Testis (tissue), 2 donors: ENCODE measurements at regions not wholly inside any gene's neighbourhood (a gene's known extent, or its start where the extent isn't known, plus 50 kb on each side); places are given as distances from the start of the nearest gene placed in this dataset.

Experiments
- DNase-seq: peaks from one replicate; pipeline ENCODE4 v3.0.0-alpha.2; 2019
- H3K27ac ChIP-seq, 2 donors: fragments of 200-600 bp; sonication (generic); one replicate each; pipeline ENCODE4 v1.5.1; 2019
- H3K27me3 ChIP-seq: fragments of 200-600 bp; sonication (generic); one replicate; pipeline ENCODE4 v1.5.1; 2019
- H3K36me3 ChIP-seq: fragments of 200-600 bp; sonication (generic); one replicate; pipeline ENCODE4 v1.5.1; 2017; ENCODE audit warnings: low read depth; ENCODE audit errors: missing control alignments
- H3K4me1 ChIP-seq: fragments of 200-600 bp; sonication (generic); one replicate; pipeline ENCODE4 v1.5.1; 2019
- H3K4me3 ChIP-seq, 2 donors: fragments of 200-600 bp; sonication (generic); one replicate each; pipeline ENCODE4 v1.5.1; 2017 to 2019
- H3K9me3 ChIP-seq: fragments of 200-600 bp; sonication (generic); one replicate; pipeline ENCODE4 v1.5.1; 2017
- CTCF ChIP-seq, 3 experiments: fragments of 450-650 bp in 2 of 3; fragments of 200-600 bp in 1 of 3; sonication (generic) in 1 of 3; IDR thresholded peaks; one replicate each; pipeline ENCODE4 v1.5.1; 2016 to 2019; ENCODE audit warnings: antibody characterized with exemption in 3 of 3, mild to moderate bottlenecking in 2 of 3, moderate library complexity in 1 of 3
- POLR2A ChIP-seq: fragments of 450-650 bp; IDR thresholded peaks from one replicate; pipeline ENCODE4 v1.6.1; 2017; ENCODE audit warnings: antibody characterized with exemption, mild to moderate bottlenecking, moderate library complexity
- WGBS, 2 donors: methylation state at CpG; one replicate each; pipeline ENCODE4 v1.1.5; 2018; 5-methylcytosine and 5-hydroxymethylcytosine counted together
- intact Hi-C: fragments of 100-400 bp; cut with DNase I; formaldehyde crosslinking; loops from one replicate; pipeline ENCODE4 v1.15.1; 2023; ENCODE audit warnings: low total_unique reads

GRCh38 chr11:90809581-90809980 lies 586.7 kb upstream of the CHORDC1 start:
- no peaks in the 10 kb centered on the region for H3K36me3 ChIP-seq
- H3K27me3 ChIP-seq, result no peaks in the 10 kb centered on the region
- H3K4me1 ChIP-seq, result no peaks in the 10 kb centered on the region
- 80 to 87% methylated on average over 5 of the region's 5 CpGs for WGBS, 2 donors
- TF ChIP-seq POLR2A (no peak), CTCF (IDR thresholded peaks at IDR 0.05) (no peak)
- intact Hi-C loops, result no loop called here
- H3K27ac ChIP-seq, result no peak overlapping the region
- H3K4me3 ChIP-seq, result no peak overlapping the region
- no peak for DNase-seq
- H3K9me3 ChIP-seq, result no peaks in the 10 kb centered on the region

- TF ChIP-seq CTCF (IDR thresholded peaks at IDR 0.05), result no peak
- TF ChIP-seq POLR2A, result no peak
- no peak for DNase-seq
- no peaks in the 10 kb centered on the region for H3K4me1 ChIP-seq
- H3K27me3 ChIP-seq, result no peaks in the 10 kb centered on the region
- no peak overlapping the region for H3K27ac ChIP-seq
- no peaks in the 10 kb centered on the region for H3K36me3 ChIP-seq
- H3K4me3 ChIP-seq, result no peak overlapping the region
- intact Hi-C loops, result no loop called here
- WGBS, 2 donors, result 90 to 92% methylated on average over 3 of the region's 3 CpGs
- no peaks in the 10 kb centered on the region for H3K9me3 ChIP-seq
Measured at GRCh38 chr11:90805172-90805571, 582.3 kb upstream of the CHORDC1 start.

GRCh38 chr11:90803831-90804230 lies 581.0 kb upstream of the CHORDC1 start:
- Histone ChIP-seq H3K27me3 (no peaks in the 10 kb centered on the region), H3K27ac (no peak overlapping the region), H3K4me3 (no peak overlapping the region), H3K9me3 (no peaks in the 10 kb centered on the region), H3K4me1 (no peaks in the 10 kb centered on the region), H3K36me3 (no peaks in the 10 kb centered on the region)
- intact Hi-C loops, result no loop called here
- 75 to 76% methylated on average over 7 of the region's 7 CpGs for WGBS, 2 donors
- no peak for DNase-seq
- no peak for TF ChIP-seq CTCF (IDR thresholded peaks at IDR 0.05)
- no peak for TF ChIP-seq POLR2A

DNA sequence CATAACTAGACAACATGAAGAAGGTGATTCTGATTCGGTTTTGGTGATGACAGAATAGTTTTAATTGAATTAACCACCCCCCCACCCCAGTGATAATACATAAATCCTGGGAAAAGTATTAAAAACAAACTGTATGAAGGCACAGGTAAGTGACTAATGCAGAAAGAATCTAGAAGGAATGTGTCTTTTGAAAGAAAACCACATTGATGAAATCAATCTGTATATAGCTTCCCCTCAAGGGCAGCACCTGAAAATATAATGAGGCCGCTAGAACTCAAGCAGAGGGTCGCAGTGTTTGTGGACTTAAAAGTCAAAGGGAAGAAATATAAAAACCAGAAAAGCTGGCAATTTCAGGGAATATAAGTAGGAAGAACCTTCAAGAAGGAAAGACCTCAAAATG lies 580.5 kb upstream of the CHORDC1 start:
- Histone ChIP-seq H3K4me3 (no peak overlapping the region), H3K9me3 (no peaks in the 10 kb centered on the region), H3K4me1 (no peaks in the 10 kb centered on the region), H3K27me3 (no peaks in the 10 kb centered on the region), H3K27ac (no peak overlapping the region), H3K36me3 (no peaks in the 10 kb centered on the region)
- TF ChIP-seq POLR2A, result no peak
- no peak for TF ChIP-seq CTCF (IDR thresholded peaks at IDR 0.05)
- 72 to 87% methylated on average over 3 of the region's 3 CpGs for WGBS, 2 donors
- no peak for DNase-seq
- intact Hi-C loops, result no loop called here

- Histone ChIP-seq H3K4me3 (no peak overlapping the region), H3K27ac (no peak overlapping the region), H3K27me3 (no peaks in the 10 kb centered on the region), H3K36me3 (no peaks in the 10 kb centered on the region), H3K9me3 (no peaks in the 10 kb centered on the region), H3K4me1 (no peaks in the 10 kb centered on the region)
- TF ChIP-seq POLR2A, result no peak
- TF ChIP-seq CTCF (IDR thresholded peaks at IDR 0.05), result no peak
- intact Hi-C loops, result no loop called here
- WGBS, 2 donors, result 76 to 77% methylated on average over 3 of the region's 3 CpGs
- DNase-seq, result no peak
Measured at GRCh38 chr11:90798769-90799168, 575.9 kb upstream of the CHORDC1 start.
